Activated T-cell treated with anti-CD3 and anti-CD28 coated beads for 24 hours (primary cell): ENCODE measurements at regions not wholly inside any gene's neighbourhood (a gene's known extent, or its start where the extent isn't known, plus 50 kb on each side); places are given as distances from the start of the nearest gene placed in this dataset.

ENCODE experiments used
- DNase-seq: peaks from one replicate; pipeline ENCODE4 v3.0.0-alpha.2; 2020; ENCODE audit warnings: low read depth

DNA sequence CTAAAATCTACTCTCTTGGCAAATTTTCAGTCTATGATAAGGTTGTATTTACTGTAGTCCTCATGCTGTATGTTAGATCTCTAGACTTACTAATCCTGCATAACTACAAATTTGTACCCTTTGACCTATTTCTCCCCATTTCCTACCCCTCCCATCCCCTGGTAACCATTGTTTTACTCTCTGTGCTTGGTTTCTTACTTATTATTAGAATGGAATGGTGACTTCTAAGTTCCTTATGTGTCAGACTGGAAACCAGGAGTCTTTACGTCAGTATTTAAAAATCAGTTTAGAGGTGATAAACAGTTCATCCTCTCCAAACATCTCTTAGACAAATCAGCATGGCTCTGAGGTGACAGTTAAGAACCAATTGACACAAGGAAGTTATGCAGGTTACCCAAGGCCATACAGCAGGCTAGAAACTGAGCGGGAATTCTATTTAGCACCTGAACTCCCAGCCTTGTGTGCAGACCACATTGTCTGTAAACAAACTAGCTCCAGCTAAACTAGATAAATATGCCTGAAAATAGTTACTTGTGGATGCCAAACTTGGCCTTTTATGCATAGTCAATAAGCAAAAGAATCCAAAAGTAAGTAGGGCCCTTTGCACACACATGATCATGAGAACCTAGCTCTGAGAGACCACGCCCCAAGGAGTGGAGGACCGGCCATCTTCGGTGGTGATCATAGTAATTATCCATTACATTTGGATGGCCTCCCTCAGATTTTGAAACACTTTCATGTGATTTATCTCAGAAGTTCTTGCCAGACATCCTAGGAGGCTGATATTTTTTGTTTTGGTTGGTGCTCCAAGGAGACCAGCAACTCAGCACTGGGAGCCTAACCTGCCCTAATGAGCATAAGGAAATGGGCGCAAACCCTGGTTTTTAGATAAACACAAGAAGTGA lies 72.3 kb upstream of the BOC start:
- DNase-seq, result no peak

- DNase-seq, result no peak
Measured at GRCh38 chr3:113140876-113141275, 70.5 kb upstream of the BOC start.

GRCh38 chr3:113141543-113141942 lies 69.8 kb upstream of the BOC start:
- no peak for DNase-seq

DNA sequence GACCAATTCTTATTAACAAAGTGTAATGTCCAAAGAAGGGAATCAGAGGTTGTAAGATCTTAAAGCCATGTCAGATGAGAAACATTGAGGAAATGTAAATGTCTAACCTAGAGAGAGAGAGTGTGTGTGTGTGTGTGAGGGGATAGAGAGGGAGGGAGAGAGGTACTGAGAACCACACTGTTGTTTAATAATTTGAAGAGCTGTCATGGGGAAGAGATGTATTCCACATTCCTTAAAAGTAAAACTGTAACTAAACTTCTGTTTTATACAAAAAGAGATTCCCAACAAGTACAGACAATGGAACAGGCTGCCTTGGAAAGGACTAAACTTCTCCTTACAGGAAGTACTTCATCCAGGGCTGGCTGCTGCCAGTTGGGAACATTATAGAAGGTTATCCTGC lies 68.9 kb upstream of the BOC start:
- DNase-seq, result no peak

- no peak for DNase-seq
Measured at GRCh38 chr3:113143353-113143752, 68.0 kb upstream of the BOC start.

DNA sequence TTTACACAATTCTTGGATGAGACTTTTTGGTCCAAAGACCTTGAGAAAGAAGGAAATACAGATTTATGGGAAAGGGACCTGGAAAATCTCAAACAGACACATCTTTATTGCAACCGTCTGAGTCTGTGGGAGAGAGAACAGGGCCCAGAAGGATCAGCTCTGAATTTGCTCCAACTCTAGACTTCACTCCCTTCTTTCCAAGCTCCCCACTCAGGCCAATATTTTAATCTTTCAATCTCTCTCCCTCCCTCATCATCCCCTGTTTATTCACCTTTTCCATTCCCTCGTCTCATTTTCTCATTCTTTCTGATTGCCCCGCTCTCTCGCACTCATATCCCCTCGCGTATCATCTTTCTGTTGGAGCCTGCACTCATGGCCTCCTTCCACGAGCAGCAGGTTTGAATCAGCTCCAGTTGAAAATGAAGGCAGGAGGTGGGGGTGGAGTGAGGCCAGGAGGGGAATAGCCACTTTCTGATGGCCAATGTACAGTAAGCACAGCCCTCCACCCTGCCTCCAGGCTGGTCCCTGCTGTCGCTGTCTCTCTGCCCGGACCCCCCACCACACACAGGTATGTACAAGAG lies 63.6 kb upstream of the BOC start:
- no peak for DNase-seq

DNA sequence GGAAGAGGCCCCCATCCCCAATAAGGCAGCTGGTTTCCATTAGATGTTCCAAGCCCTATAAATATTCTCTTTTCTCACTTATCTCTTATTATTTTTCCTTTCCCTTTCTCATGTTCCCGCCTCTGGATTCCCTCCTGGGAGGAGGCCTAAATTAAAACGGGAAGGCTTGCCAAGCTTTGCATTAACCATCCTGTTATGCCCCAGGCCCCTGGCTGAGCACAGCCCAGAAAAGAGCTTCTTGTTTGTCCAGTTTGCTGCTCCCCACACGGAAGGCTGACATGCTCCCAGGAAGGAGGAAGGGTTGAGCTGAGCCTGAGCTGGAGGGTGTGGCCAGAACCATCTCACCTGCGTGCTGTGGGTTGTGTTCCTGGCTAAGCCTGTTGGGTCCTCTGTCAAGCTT lies 63.1 kb upstream of the BOC start:
- no peak for DNase-seq

- DNase-seq, result no peak
Measured at GRCh38 chr3:113150250-113150649, 61.1 kb upstream of the BOC start.

- no peak for DNase-seq
Measured at GRCh38 chr3:113151461-113152031, 59.8 kb upstream of the BOC start.

GRCh38 chr3:113152849-113153248 lies 58.5 kb upstream of the BOC start:
- no peak for DNase-seq

DNA sequence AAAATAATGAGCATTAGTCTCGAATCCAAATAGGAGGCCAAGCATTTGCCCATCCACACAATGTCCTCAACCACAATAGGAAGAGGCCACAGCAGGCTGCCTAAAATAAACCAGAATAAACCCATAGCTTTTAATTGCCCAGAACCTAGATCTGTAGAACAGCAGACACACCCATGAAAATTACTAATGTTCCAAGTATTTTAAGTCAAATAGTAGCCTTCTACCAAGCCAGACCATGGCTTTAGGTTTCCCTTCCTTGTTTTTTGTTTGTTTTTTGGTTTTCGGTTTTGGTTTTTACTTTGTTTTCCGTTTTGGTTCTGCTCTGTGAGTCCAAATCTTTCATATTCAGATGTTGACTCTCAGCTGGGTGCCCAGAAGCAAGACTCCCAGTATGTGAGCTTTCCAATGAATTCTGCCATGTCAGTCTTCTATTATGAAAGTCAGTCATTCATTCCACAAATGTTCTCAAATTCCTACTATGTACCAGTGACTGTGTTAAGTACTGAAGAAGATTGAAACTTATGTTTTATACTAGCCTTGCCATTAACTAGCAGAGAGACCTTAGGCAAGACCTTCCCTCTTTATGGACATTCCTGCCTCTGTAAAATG lies 57.8 kb upstream of the BOC start:
- DNase-seq, result no peak

DNA sequence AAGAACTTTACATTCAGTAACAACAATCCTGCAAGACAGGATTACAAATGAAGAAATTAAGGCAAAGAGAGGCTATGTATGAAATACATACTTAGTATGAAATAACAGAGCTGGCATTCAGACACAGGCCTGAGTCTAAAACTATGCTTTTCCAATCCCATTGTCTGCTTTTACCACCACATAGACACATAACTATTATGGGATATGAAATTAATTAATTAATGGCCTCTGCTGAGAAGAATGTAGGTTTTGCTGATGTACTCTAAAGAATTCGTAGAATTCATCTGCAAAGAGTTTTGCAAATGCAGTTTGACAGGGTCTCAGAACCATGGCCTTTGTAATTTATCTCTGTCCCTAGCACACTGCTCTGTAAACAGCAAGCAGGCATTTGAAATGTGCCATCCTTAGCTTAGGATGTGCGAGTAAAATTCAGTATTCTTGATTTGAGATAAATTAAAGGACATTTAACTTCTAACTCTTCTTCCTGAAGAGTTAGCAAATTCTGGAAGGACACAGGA lies 54.5 kb upstream of the BOC start:
- no peak for DNase-seq

- no peak for DNase-seq
Measured at GRCh38 chr3:113157408-113158030, 53.8 kb upstream of the BOC start.

- DNase-seq, result no peak
Measured at GRCh38 chr3:113158171-113158570, 53.2 kb upstream of the BOC start.
